Stimulated activated CD4-positive, alpha-beta T cell treated with anti-CD3 and anti-CD28 coated beads, Interleukin-12 subunit alpha, Interleukin-12 subunit beta, amount 100 ng/mL, for 48 hours (primary cell): ENCODE measurements at regions not wholly inside any gene's neighbourhood (a gene's known extent, or its start where the extent isn't known, plus 50 kb on each side); places are given as distances from the start of the nearest gene placed in this dataset.

Experiments used
- DNase-seq, 3 donors: peaks; one replicate each; pipeline ENCODE4 v3.0.0-alpha.2; 2020; ENCODE audit warnings: low read depth in 2 of 3, low spot score in 1 of 3

DNA sequence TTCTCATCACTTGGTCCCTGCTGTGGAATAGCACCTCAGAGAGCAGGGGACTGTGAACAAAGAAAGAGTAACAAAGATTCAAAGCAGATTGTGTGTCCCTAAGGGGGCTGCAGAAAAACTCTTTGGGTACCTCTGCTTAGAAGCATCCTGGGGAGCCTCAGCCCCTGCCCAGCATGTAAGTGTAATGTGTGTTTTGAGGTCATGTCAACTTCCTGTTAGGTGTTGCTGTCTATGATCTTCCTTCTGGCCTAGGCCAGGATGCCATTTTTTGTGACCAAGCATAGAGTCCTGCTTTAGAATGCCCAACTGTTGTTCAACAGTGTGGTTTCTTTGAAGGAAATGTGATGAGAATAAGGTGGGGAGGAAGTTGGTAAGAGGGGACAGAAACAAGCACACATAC lies 77.1 kb upstream of the BCL6 start:
- DNase-seq, result no peak

DNA sequence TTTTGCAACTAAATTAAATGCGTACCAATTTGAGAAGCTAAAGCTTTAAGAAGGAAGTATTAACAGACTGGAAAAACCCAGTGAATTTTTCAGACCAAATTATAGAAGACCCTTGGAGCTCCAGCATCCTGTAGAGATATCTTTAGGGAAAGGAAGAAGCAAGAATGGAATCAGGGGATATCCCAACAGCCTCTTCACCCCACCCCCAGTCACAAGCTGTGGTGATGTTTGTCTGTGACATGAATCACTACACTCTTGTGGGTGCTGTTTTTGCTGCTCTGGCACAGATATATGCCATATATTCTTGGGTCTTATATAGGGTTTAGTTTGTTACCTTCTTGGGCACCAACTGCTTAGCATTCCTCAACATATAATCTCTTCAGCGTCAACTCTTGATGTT lies 78.5 kb upstream of the BCL6 start:
- DNase-seq, result no peak

DNA sequence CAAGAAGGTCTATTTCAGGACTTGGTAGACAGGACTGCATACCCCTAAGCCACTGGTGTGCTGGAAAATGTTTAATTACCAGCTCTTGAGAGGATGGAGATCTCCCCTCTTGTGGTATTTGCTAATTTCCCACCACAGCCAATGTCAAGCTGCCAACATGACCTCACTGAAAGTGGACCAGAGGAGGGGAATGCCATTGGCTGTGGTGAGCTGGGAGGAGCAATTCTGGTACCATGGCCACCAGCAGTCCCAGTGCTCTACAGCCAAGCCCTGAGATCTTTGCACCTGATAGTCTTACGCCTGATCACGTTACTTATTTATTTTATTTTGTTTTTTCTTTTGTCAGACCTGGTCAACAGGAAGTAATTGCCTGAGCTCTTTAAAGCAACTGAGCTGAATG lies 82.5 kb upstream of the BCL6 start:
- no peak for DNase-seq

DNA sequence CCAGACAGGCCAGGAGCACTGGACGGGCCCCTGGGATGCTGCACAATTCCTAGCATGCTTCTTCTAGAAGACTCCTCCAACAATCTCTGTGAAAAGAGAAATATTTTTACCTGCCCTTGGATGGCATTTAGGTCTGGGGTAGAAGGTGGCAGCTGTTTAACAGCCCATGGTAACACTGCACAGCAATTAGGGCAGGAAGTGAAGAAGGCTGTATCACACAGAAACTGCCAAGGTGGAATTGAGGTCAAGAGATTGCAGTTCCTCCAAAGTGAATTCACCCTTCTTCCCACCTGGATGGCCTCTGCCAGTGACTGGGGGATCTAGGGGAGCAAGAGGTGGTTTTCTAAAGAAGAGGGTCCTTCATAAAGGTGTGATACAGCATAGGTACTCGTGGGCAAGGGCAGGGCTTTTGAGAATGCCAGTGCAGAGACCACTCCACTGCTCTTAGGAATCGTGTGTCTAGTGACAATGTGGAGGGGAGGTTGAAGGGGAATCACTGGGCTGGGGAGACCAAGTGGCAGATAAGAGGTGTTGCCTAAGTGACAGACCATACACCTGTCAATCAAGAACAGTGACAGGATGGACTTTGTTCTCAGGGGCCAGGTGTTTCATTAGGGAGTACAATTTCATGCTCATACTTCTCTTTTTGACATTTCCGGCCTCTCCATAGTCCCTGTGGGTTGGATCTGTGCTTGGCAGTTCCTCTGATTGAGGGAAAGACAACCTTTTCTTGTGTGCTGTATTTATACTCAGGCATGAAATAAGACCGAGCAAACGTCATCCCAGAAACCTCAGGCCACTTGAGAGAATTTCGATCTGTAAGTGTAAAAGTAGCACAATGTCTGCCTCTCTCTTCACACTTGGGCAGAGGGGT lies 83.5 kb upstream of the BCL6 start:
- no peak for DNase-seq

DNA sequence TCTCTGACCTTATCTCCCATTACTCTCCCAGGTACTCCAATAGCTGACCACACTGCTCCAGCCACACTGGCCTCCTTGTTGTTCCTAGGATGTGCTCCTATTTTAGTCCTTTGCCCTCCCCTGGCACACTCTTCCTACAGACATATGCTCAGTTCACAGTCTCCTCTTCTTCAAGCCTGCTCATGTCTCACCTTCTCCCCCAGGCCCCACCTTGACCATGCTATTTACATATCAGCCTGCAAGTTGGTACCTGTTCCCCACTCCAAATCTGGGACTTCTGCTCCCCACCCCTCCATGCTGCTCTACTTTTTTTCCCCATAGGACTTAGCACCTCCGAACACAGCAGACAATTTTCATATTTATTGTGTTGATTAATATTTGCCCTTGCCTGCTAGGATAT lies 84.9 kb upstream of the BCL6 start:
- no peak for DNase-seq

DNA sequence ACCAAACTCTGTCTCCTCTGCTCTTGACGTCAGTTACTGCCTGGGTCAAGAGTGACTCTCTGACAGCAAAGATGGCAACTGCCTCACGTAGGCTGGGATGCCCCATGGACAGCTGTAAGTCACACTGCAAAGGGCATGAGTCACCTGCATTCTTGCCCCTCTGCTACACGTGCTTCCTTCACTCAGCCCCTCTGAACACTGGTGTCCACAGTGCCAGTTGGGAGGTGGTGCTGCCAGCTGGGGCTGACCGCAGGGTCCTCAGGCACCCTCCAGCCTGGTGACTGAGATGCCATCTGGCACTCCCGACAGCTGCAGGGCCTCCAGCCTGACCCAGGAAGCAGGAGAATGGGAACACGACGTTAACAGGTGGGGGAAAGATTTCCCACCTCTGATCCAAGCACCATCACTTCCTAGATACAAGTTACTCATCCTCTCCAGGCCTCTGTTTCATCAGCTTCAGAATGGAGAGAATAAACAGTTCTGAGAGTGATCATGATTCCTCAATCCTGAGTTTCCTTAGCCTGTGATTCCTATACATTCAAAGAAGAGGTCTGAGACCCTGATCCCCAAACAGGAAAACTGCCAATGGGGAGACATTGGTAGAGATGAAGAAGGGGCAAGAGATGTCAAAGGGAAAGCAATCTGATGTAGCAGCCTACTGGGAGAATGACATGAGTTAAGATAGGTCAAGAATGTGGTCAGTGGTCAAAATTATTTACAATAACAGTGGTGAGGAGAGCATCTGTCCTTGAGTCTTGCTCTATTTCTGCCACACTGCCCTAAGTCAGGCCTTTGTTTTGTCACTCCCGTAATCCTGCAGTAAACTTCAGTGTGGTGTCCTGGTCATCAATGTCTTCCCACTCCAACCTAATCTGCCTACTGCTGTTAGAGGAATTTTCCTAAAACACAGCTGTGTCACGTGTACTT lies 86.1 kb upstream of the BCL6 start:
- no peak for DNase-seq

DNA sequence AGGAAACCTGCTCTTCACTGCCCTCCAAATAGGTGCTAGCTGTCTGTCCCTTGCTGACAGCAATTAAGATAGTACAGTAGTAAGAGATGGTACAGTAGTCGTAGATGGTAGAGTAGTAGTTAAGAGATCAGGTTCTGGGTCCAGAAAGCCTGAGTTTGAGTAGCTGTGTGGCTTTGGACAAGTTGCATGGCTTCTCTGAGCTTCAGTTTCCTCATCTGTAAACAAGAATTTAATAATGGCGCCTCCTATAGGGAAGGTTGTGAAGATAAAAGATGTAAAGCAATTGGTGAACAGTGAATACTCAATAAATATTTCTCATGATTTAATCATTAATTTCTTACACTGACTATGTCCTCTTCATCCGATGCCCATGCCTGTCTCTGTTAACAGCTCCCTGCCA lies 86.9 kb upstream of the BCL6 start:
- DNase-seq, result no peak

DNA sequence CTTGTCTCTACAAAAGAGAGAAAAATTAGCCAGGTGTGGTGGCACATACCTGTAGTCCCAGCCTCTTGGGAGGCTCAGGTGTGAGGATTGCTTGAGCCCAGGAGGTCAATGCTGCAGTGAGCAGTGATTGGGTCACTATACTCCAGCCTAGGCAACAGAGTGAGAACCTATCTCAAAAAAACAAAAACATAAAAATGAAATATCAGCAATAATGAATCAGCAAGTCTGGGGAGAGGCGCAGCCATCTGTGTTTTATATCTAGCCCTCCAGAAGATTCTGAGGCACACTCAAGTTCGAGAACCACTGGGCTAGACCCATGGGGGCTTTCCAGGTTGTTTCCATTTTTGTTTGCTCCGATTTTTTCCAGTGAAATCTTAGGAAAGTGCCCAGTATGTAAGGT lies 88.1 kb upstream of the BCL6 start:
- no peak for DNase-seq

DNA sequence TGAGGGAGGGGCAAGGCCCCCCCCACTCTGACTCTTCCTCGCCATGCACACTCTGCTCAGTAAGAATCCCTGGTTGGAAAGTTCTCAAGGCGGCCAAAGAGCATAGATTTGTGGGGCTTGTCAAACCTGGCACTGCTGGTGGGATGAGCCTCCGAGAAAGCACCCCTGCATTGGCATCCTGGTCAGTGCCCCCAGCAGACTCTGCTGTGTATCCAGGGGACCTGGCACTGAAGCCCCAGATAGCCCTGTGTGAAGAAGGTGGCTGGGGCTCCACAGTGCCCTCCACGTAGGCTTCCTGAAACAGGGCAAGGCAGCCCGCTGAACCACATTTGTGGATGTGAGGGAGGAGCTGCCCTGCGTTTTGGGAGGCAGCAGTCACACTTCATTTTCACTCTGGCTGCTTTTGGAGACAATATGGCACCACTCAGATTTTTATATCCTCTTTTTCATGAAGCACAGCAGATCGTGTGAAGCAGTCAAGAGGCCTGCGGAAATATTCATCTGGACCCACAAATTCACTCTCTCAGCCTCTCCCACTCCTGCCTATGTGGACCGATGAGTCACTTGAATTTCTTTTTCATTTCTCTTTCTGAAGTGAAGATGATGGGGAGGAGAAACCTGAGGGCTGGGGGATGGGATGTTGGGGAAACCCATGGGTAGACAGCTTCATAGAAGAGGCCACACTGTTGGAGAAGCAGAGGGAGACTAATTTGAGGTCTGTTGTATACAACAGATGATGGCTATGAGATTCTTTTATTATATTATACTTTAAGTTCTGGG lies 88.7 kb upstream of the BCL6 start:
- peak; percentile 25 to 41 (median 41) for DNase-seq

DNA sequence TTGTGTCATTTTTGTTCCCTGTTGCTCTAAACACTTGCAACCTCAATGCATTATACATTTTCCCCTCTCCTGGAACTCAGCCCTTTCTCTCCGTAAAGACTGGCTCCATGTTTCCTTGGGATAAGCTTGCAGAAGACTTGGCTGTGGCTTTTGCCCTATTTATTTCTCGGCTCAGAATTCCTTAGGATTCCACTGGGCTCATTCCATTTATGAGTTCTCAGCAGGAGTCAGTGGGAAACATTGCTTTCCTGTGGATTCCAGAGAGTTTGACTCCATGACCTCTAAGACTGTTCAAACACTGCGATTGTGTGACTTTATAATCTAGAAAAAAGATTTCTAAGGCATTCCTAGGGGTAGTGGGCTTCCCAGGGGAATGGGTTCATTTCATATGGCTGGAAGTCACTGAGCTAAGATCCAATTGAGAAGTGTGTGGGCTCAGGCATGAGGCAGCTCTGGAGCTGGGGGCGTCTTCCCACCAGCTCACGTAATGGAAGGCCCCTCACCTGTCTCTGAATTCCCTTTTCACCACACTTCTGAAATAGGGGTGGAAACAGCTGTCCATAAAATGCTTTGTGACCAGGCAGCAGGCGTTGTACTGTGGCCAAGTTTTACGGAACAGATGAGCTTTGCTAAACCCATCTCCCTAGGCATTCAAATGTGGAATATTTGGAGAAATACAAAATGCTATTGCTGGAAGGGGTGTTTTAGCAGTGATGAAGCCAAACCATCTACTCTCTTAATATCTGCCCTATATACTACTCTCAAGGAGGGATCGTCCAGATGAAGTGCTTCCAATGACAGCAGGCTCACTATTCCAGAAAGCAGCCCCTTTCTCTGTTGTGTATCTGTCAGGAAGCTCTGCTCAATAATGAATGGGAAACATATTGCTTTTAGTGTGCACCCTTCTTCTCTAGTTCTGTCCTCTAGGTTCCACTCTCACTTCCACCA lies 91.8 kb upstream of the BCL6 start:
- no peak for DNase-seq

DNA sequence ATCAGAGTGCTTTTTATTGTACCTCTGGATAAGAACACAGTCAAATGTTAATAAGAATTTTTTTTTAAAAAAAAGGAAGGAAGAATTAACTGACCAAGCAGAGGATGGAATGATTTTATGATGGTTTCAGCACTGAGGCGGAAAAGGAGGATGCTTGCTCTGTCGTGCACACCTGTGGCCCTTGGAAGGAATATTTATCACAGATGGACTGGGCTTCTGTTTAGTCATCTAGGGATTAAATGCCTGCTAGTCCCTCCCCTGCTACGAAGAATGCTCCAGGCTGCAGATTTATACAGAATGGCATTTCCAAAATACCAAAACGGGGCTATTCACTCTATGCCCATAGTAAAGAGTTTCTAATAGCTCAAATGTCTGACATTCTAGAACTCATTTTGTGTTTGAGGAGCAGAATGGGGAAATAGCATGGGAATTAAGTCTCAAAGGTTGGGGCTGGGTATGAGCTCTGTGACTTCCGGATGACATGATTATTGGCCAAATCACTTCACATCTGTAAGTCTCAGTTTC lies 92.8 kb upstream of the BCL6 start:
- DNase-seq, result no peak

DNA sequence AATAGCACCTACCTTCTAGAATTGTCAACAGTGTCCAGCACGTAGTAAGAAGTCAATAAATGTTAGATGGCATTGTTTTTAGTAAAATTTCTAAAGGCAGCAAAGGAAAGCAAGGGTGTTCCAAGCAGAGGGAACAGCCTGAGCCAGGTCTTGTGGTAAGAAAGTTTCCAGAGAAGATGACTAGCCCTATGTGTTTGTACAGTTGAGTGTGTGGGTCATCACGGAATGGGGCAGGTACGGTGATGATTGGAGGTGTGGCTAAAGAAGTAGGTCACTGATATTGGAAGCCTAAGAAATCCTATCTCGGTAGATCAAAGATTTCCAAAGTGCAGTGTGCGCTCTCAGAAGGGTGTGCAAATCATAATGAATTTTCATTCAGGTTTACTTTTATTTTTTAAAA lies 94.2 kb upstream of the BCL6 start:
- DNase-seq, result no peak

DNA sequence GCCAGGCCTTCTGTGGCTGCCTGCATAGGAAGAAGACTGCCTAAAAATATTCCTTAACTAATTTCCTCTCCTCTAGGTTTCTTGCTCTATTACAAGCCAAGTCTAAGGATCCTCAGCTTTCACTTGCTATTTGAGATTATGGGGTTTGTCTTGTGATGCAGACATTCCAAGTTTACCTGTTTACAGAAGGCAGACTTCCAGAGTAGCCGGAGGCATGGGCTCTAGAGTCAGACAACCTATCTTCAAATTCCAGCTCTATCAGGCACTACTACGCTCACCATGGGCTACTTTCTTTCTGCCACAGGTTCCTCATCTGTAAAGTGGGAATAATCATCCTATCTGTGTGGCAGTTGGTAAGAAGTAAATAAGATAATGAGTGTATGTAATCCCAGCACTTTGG lies 95.6 kb upstream of the BCL6 start:
- DNase-seq, result no peak

DNA sequence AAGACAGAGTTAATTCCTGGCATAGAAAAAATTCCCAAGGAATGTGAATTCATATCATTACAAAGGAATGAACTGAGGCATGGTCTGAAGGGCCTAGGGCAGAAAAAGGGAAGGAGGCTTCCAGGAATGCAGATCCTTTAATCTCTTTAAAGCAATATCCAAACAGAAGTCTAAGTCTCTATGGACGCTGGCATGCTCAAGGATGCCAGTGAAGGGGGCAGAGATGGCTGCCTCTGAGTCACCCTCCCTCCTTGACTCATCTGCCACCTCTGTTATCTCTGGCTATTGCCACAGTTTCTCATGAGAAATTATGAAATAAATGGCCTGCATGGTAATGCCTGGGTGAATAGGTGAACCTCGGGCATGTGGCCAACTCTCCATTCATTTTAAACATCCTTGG lies 96.3 kb upstream of the BCL6 start:
- DNase-seq, result no peak

DNA sequence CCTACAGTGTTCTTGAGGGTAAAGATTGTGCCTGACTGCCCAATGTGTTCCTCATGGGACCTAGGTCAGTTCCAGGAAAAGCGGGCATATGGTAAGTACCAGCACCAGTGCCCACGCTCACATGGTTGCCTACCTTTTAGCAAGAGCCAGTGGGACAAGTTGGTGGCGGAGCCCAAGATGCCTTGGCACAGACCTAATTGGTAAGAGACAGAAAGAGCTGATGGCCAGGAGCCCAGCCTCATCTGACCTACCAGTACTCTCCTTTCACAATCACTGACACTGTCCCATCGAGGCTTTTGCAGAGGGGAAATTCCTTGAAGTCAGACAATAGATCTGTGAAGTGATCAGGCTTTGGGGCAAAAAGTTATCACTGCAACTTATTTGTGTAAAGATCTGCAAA lies 98.4 kb upstream of the BCL6 start:
- no peak for DNase-seq

DNA sequence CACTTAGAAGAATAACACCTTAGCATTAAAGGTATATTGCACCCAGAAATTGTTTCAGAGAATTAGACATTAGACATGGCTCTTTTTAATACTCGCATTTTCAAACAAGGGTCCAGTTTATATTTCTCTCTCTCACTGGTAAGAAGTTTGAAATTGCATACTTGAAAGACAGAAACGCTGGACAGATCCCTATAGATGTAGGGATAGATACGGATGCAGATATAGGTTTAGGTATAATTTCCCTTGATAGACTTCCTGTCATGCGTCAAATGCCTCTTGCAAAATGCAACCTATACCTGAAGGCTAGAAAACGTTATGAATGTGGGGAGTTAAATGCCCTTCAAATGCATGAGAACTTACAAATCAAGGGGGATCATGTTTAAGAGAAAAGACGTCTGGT lies 99.4 kb upstream of the BCL6 start:
- DNase-seq, result no peak

DNA sequence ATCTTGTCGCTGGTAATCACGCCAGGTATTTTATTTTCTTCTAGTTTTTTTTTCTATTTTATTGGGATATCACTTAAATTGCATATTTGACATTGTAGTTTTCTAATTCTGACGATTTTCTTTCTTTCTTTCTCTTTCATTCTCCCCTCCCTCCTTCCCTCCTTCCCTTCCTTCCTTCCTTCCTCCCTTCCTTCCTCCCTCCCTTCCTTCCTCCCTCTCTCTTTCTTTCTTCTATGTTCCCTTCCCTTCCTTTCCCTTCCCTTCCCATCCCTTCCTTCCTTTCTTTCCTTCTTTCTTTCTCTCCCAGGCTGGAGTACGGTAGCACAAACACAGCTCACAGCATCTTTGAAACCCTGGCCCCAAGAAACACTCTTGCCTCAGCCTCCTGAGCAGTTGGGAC lies 100.6 kb upstream of the BCL6 start:
- DNase-seq, result no peak

DNA sequence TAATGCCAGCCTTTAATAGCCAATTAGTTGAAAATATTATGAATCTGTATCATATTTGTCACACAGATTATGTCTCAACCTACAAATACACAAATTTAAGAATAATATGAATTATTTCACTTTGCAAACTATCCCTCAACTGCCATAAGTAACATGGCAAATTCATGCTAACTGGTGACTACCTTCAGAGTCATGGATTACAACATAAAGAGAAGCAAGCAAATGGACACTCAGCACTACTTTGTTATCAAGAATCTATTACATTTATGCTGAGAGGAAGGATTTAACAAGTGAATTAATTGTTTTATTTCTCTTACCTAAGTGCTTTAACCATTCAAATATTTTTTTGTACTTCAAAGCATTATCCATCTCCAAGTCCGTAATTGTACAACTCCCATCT lies 103.1 kb upstream of the BCL6 start:
- DNase-seq, result no peak

DNA sequence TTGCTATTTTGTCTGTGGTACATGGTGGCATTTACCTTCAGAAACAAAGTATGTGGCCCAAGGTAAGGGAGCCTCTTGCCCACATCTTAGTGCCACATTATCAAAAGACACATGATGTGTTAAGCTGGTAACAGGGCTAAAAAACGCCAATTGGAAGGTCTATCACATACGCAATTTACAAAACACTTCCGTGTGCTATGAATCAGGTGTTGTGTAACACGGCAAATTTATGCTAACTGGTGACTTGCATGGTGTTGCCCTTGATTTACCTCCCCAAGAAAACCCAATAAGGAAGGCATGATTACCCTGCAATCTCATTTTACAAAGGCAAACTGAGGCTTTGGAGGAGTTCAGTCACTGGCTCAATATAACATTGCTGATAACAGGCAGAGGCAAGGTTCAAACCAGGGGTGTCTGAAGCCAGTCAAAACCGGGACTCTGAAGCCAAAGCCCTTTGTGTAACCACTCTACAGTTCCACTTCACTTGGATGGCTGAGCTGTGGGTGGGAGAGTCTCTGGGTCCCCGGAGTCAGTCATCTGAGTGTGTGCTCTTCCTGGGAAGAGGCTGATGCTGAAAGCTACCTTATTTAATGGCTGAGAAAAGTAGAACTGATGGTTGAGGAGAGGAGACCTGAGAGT lies 103.9 kb upstream of the BCL6 start:
- no peak for DNase-seq
